ENCODE measurements at regions not wholly inside any gene's neighbourhood (a gene's known extent, or its start where the extent isn't known, plus 50 kb on each side); places are given as distances from the start of the nearest gene placed in this dataset.
"Not testable (repeated sequence)": the region's sequence is repeated elsewhere in the genome, so short reads cannot be mapped to it uniquely, and the experiment has no call there.

- no peak for TF ChIP-seq CTCF (IDR thresholded peaks at IDR 0.05; ENCODE audit: insufficient read depth, low read length, missing control alignments)
- no peak for DNase-seq (ENCODE audit: low read depth, low spot score)
- ChIA-PET POLR2A (interaction anchor here (1.1 kb wide), 1 partner anchor 11 kb away, joined by 3 read pairs; no protein-coding TSS in a partner anchor), CTCF (interaction anchor here (0.9 to 1.1 kb wide), 2 partner anchors 24 to 175 kb away, joined by 3 to 4 read pairs; no protein-coding TSS in a partner anchor)
- no peak overlapping the region for H3K4me3 ChIP-seq (ENCODE audit: low read depth, low read length)
Measured at GRCh38 chr6:113684382-113684901, 172.7 kb upstream of the MARCKS start.

DNA sequence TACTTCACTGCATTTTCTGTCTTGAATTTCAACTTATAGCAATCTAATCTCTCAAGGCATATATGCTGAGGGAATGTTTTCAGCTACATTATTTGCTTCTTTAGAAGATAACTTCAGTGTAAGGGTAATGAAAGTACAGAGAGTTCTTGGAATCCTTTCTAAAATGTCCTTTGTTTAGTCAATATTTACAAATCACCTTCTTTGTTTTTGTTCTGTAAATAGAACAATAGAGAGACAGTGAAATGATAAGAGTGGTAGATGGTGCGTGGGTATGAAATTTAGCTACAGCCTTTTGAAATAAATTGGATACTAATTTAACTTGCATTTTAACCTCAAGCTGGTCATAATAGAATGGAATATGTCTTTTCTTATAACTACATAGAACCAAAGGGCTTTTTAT is 171.1 kb upstream of the MARCKS start:
- TF ChIP-seq CTCF (IDR thresholded peaks at IDR 0.05; ENCODE audit: insufficient read depth, low read length, missing control alignments), result no peak
- H3K4me3 ChIP-seq (ENCODE audit: low read depth, low read length), result no peak overlapping the region
- POLR2A ChIA-PET, result no interaction called here
- CTCF ChIA-PET, result no interaction called here
- no peak for DNase-seq (ENCODE audit: low read depth, low spot score)

DNA sequence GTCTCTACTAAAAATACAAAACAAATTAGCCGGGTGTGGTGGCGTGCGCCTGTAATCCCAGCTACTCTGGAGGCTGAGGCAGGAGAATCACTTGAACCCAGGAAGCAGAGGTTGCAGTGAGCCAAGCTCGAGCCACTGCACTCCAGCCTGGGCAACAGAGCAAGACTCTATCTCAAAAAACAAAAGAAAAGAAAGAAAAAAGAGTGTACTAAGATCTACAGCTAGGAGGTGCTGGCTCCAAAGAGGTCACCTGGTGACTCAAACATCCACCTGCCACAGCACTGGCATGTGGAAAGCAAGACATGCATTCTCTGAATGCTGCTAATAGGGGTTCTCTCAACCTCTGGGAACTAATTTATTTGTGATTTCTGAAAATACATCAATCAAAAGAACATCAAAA is 167.5 kb upstream of the MARCKS start:
- H3K4me3 ChIP-seq (ENCODE audit: low read depth, low read length); CTCF ChIA-PET; DNase-seq (ENCODE audit: low read depth, low spot score); POLR2A ChIA-PET: not testable (repeated sequence)

DNA sequence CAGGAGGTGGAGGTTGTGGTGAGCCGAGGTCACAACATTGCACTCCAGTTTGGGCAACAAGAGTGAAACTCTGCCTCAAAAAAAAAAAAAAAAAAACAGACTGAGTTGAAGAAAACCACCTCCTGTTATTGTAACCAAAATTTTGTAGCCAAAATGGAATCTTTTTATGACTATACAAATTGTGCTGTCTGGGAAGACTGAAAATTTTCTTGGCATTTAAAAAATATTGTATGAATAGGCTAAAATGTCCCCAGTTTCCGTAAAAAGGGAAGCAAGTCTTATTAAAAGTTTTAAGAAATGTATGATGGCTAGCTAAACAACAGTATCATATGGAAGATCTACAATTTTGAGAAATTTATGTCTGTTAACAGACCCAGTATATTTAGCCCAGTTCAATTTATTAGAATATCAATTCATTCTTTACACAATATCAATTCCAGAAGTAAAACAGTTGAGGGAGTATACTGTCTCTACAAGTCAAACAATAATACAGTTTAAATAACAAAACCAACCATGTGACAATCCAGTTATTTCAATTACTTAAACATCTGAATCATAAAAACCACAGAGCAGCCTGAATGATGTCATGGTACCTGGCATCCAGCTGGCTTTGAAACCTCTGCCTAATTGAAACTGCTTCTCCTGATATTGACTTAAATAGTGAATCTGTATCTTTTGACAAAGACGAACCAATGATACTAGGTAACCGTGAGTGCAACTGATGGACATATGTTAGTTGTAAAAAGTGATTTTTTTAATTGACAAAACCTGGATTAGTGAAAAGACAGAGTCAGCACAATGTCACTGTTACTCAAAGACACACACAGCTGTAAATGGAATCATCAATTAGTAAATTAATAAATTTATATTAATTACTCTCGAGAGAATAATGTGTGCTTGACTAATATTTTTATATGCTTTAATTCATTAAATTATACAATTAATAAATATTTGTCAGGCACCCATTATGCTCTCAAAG is 166.6 kb upstream of the MARCKS start:
- CTCF ChIA-PET, result no interaction called here
- POLR2A ChIA-PET, result interaction anchor here (0.6 kb wide), 1 partner anchor 175 kb away, joined by 3 read pairs; no protein-coding TSS in a partner anchor
- DNase-seq (ENCODE audit: low read depth, low spot score), result peak; percentile 67

GRCh38 chr6:113691260-113691656 is 165.9 kb upstream of the MARCKS start:
- no peak overlapping the region for H3K4me3 ChIP-seq (ENCODE audit: low read depth, low read length)
- DNase-seq (ENCODE audit: low read depth, low spot score), result no peak
- ChIA-PET CTCF (no interaction called here), POLR2A (interaction anchor here (0.6 kb wide), 1 partner anchor 174 kb away, joined by 3 read pairs; no protein-coding TSS in a partner anchor)
- no peak for TF ChIP-seq CTCF (IDR thresholded peaks at IDR 0.05; ENCODE audit: insufficient read depth, low read length, missing control alignments)

More for the DNA sequence above, 166.6 kb upstream of the MARCKS start:
- TF ChIP-seq CTCF (IDR thresholded peaks at IDR 0.05; ENCODE audit: insufficient read depth, low read length, missing control alignments), result no peak
- H3K4me3 ChIP-seq (ENCODE audit: low read depth, low read length), result no peak overlapping the region

- no peak for DNase-seq (ENCODE audit: low read depth, low spot score)
- no peak overlapping the region for H3K4me3 ChIP-seq (ENCODE audit: low read depth, low read length)
- ChIA-PET CTCF (no interaction called here), POLR2A (no interaction called here)
- TF ChIP-seq CTCF (IDR thresholded peaks at IDR 0.05; ENCODE audit: insufficient read depth, low read length, missing control alignments), result no peak
Measured at GRCh38 chr6:113693851-113694250, 163.3 kb upstream of the MARCKS start.
